CD14-positive monocyte (primary cell): ENCODE measurements at regions not wholly inside any gene's neighbourhood (a gene's known extent, or its start where the extent isn't known, plus 50 kb on each side); places are given as distances from the start of the nearest gene placed in this dataset.
"Not testable (repeated sequence)": the region's sequence is repeated elsewhere in the genome, so short reads cannot be mapped to it uniquely, and the experiment has no call there.

Experiments used
- DNase-seq, 3 donors: peaks; one replicate each; pipeline ENCODE4 v3.0.0-alpha.2; 2011 to 2022
- H2AFZ ChIP-seq: 2 replicates; pipeline ENCODE4 v1.6.0; 2012; ENCODE audit warnings: mild to moderate bottlenecking, low read depth, low read length, inconsistent platforms; ENCODE audit not compliant: insufficient read depth, poor library complexity, severe bottlenecking
- H3K27ac ChIP-seq, 2 donors: 1 replicate in 1 of 2; 2 replicates in 1 of 2; pipeline ENCODE4 v1.5.1; 2012 to 2013; ENCODE audit warnings: low read length in 2 of 2, control low read depth in 1 of 2, inconsistent platforms in 1 of 2, low read depth in 1 of 2, mild to moderate bottlenecking in 1 of 2
- H3K27me3 ChIP-seq, 2 donors: one replicate each; pipeline versions ENCODE4 v1.6.0 to v1.6.1; 2011 to 2013; ENCODE audit warnings: low read length in 2 of 2; ENCODE audit not compliant: control insufficient read depth in 2 of 2, insufficient read depth in 2 of 2
- H3K36me3 ChIP-seq, 2 donors: replicated peaks in 1 of 2; 1 replicate in 1 of 2; 2 replicates in 1 of 2; pipeline versions ENCODE4 v1.5.1 to v1.6.1; 2012 to 2013; ENCODE audit warnings: low read length in 2 of 2, control low read depth in 1 of 2, inconsistent platforms in 1 of 2, mild to moderate bottlenecking in 1 of 2; ENCODE audit not compliant: insufficient read depth in 2 of 2, control insufficient read depth in 1 of 2
- H3K4me1 ChIP-seq, 2 donors: 1 replicate in 1 of 2; 2 replicates in 1 of 2; pipeline versions ENCODE4 v1.5.1 to v1.6.1; 2012 to 2013; ENCODE audit warnings: low read length in 2 of 2, control low read depth in 1 of 2, inconsistent platforms in 1 of 2, mild to moderate bottlenecking in 1 of 2, moderate library complexity in 1 of 2; ENCODE audit not compliant: insufficient read depth in 2 of 2, control insufficient read depth in 1 of 2
- H3K4me2 ChIP-seq: replicated peaks from 2 replicates; pipeline ENCODE3; 2012; ENCODE audit warnings: low read length, moderate library complexity, mild to moderate bottlenecking; ENCODE audit not compliant: poor library complexity, severe bottlenecking; ENCODE audit errors: extremely low read depth
- H3K4me3 ChIP-seq, 3 experiments: fragments of 200-600 bp in 1 of 3; sonication (generic) in 1 of 3; replicated peaks in 1 of 3; 1 replicate in 2 of 3; 2 replicates in 1 of 3; pipeline ENCODE4 v1.5.1; 2011 to 2013; ENCODE audit warnings: low read length in 3 of 3, mild to moderate bottlenecking in 3 of 3, control low read depth in 2 of 3, low read depth in 2 of 3, inconsistent platforms in 1 of 3, moderate library complexity in 1 of 3
- H3K79me2 ChIP-seq: 2 replicates; pipeline ENCODE4 v1.6.0; 2012; ENCODE audit warnings: mild to moderate bottlenecking, control low read depth, inconsistent platforms, low read length, moderate library complexity; ENCODE audit not compliant: insufficient read depth
- H3K9ac ChIP-seq: 2 replicates; pipeline ENCODE4 v1.6.0; 2017; ENCODE audit warnings: low read length, mild to moderate bottlenecking; ENCODE audit not compliant: insufficient read depth, poor library complexity, severe bottlenecking
- H3K9me3 ChIP-seq, 2 donors: replicated peaks in 1 of 2; 1 replicate in 1 of 2; 2 replicates in 1 of 2; pipeline versions ENCODE4 v1.5.1 to v1.6.1; 2012 to 2013; ENCODE audit warnings: low read length in 2 of 2, control low read depth in 1 of 2; ENCODE audit not compliant: control insufficient read depth in 1 of 2, insufficient read depth in 1 of 2
- H4K20me1 ChIP-seq: 2 replicates; pipeline ENCODE4 v1.6.0; 2012; ENCODE audit warnings: mild to moderate bottlenecking, low read length, control low read depth, moderate library complexity; ENCODE audit not compliant: insufficient read depth
- H3K27ac Mint-ChIP-seq, 7 donors: one replicate each; pipeline ENCODE4 v1.8.0; 2020; ENCODE audit warnings: mild to moderate bottlenecking in 7 of 7, mixed read lengths in 7 of 7, moderate library complexity in 6 of 7, inconsistent platforms in 2 of 7
- H3K27me3 Mint-ChIP-seq, 3 donors: one replicate each; pipeline ENCODE4 v1.8.0; 2021 to 2022; ENCODE audit warnings: low read depth in 3 of 3, mild to moderate bottlenecking in 3 of 3, mixed read lengths in 3 of 3, moderate library complexity in 3 of 3, inconsistent platforms in 1 of 3
- H3K36me3 Mint-ChIP-seq, 2 donors: one replicate each; pipeline ENCODE4 v1.8.0; 2020; ENCODE audit warnings: mixed read lengths in 2 of 2, inconsistent platforms in 1 of 2, mild to moderate bottlenecking in 1 of 2
- H3K4me1 Mint-ChIP-seq: one replicate; pipeline ENCODE4 v1.8.0; 2020; ENCODE audit warnings: mild to moderate bottlenecking, mixed read lengths
- H3K4me3 Mint-ChIP-seq, 2 donors: one replicate each; pipeline ENCODE4 v1.8.0; 2020; ENCODE audit warnings: mild to moderate bottlenecking in 2 of 2, mixed read lengths in 2 of 2, moderate library complexity in 1 of 2
- H3K9me3 Mint-ChIP-seq, 7 donors: one replicate each; pipeline ENCODE4 v1.8.0; 2020 to 2022; ENCODE audit warnings: mixed read lengths in 7 of 7, mild to moderate bottlenecking in 6 of 7, moderate library complexity in 6 of 7, inconsistent platforms in 2 of 7
- WGBS: methylation state at CpG from one replicate; pipeline ENCODE4 v1.1.5; 2013; ENCODE audit warnings: missing lambda C conversion rate; ENCODE audit not compliant: insufficient coverage; 5-methylcytosine and 5-hydroxymethylcytosine counted together
- intact Hi-C, 2 donors: fragments of 100-400 bp; cut with micrococcal nuclease; formaldehyde crosslinking; loops; one replicate each; pipeline versions ENCODE4 v1.15.0 to v1.15.1; 2023
- TF ChIP-seq, protein P1 (sequence below): fragments of 200-600 bp; IDR thresholded peaks from one replicate; pipeline ENCODE4 v1.8.0; 2022; ENCODE audit warnings: antibody characterized with exemption, mild to moderate bottlenecking

DNA sequence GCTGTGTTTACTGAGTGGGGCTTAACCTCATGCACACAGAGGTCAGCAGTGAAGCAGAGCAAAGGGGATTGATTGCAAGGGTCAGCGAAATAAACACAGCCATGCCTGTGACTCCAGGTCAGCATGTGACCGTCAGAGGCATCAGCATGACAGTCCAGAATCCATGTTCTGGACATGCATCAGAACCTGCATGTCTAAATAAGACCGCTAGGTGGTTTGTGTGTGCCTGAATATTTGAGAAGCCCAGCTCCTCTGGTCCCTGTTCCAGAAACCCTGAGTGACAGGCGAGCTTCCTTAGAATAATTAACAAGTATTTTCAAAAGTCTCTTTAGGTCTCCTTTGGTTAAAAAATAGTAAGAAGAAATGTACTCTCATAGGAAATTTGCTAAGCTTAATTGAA is 460.4 kb upstream of the AMELY start:
- H3K27ac ChIP-seq, H3K4me2 ChIP-seq, H3K4me1 Mint-ChIP-seq, H2AFZ ChIP-seq, H3K4me3 Mint-ChIP-seq, H3K27ac Mint-ChIP-seq, H3K79me2 ChIP-seq, H4K20me1 ChIP-seq, intact Hi-C loops, H3K27me3 Mint-ChIP-seq, H3K9me3 Mint-ChIP-seq, H3K4me1 ChIP-seq, DNase-seq, H3K9me3 ChIP-seq, H3K27me3 ChIP-seq, H3K4me3 ChIP-seq, H3K9ac ChIP-seq: not testable (repeated sequence)
- H3K36me3 ChIP-seq: peaks cover 0 to 39% of the 10 kb centered on the region in 2 donors
- peaks cover 0 to 54% of the 10 kb centered on the region in 2 donors for H3K36me3 Mint-ChIP-seq
- WGBS: no CpG with 5 or more reads among the region's 4 CpGs

DNA sequence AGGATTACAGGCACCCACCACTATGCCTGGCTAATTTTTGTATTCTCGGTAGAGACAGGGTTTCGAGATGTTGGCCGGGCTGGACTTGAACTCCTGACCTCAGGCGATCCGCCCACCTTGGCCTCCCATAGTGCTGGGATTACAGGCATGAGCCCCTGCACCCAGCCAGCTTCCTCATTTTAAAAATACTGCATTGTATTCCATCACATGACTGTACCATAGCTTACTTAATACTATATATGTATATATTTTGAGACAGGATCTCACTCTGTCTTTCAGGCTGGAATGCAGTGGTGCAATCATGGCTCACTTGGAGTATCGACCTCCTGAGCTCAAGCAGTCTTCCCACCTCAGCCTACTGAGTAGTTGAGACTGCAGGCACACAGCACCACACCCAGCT is 459.5 kb upstream of the AMELY start:
- H3K9me3 ChIP-seq, H3K4me3 ChIP-seq, H3K79me2 ChIP-seq, H3K9me3 Mint-ChIP-seq, H3K4me1 Mint-ChIP-seq, H4K20me1 ChIP-seq, H3K4me3 Mint-ChIP-seq, H2AFZ ChIP-seq, H3K9ac ChIP-seq, H3K27ac ChIP-seq, H3K27me3 ChIP-seq, intact Hi-C loops, H3K4me2 ChIP-seq, DNase-seq, H3K27me3 Mint-ChIP-seq, H3K4me1 ChIP-seq, H3K27ac Mint-ChIP-seq: not testable (repeated sequence)
- H3K36me3 Mint-ChIP-seq: peaks cover 0 to 47% of the 10 kb centered on the region in 2 donors
- 80% methylated on average over 2 of the region's 6 CpGs for WGBS
- H3K36me3 ChIP-seq: peaks cover 0 to 33% of the 10 kb centered on the region in 2 donors

DNA sequence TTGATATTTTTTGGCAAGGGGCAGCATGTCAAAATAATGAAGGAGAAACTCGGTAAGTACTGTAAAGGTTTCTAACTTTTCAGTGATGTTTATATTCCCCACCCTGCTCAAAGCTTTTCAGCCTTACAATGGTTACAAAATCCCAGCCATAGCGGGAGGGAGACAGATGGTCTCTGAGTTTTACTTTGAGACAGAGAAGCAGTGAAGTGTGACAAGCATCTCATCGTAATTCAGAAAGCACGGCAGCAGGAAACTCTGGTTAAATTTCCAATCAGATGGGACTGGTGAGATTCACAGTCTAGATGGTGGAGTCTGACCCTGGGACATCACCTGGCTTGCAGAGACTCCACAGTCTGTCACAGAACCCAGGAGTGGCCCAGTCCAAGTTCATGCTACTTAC is 448.0 kb upstream of the AMELY start:
- H3K4me1 Mint-ChIP-seq: no peaks in the 10 kb centered on the region
- intact Hi-C loops: no loop called here

More for the DNA sequence above, 448.0 kb upstream of the AMELY start:
- peaks cover 0 to 2% (median 0%) of the 10 kb centered on the region in 7 donors for H3K9me3 Mint-ChIP-seq
- H3K27me3 ChIP-seq: no peaks in the 10 kb centered on the region
- no peak overlapping the region for H3K4me3 ChIP-seq
- H3K27me3 Mint-ChIP-seq: no peaks in the 10 kb centered on the region
- no peaks in the 10 kb centered on the region for H3K79me2 ChIP-seq
- no CpG with 5 or more reads among the region's 4 CpGs for WGBS
- H3K27ac ChIP-seq: no peak overlapping the region
- H3K4me2 ChIP-seq: no peak overlapping the region
- no peak overlapping the region for H3K27ac Mint-ChIP-seq
- no peaks in the 10 kb centered on the region for H3K9me3 ChIP-seq
- H2AFZ ChIP-seq: no peak overlapping the region
- peaks cover 0 to 34% of the 10 kb centered on the region in 2 donors for H3K36me3 ChIP-seq
- H3K9ac ChIP-seq: no peak overlapping the region
- H3K4me3 Mint-ChIP-seq: no peak overlapping the region
- no peak for DNase-seq
- TF ChIP-seq, protein P1, sequence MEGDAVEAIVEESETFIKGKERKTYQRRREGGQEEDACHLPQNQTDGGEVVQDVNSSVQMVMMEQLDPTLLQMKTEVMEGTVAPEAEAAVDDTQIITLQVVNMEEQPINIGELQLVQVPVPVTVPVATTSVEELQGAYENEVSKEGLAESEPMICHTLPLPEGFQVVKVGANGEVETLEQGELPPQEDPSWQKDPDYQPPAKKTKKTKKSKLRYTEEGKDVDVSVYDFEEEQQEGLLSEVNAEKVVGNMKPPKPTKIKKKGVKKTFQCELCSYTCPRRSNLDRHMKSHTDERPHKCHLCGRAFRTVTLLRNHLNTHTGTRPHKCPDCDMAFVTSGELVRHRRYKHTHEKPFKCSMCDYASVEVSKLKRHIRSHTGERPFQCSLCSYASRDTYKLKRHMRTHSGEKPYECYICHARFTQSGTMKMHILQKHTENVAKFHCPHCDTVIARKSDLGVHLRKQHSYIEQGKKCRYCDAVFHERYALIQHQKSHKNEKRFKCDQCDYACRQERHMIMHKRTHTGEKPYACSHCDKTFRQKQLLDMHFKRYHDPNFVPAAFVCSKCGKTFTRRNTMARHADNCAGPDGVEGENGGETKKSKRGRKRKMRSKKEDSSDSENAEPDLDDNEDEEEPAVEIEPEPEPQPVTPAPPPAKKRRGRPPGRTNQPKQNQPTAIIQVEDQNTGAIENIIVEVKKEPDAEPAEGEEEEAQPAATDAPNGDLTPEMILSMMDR: no peak
- H3K36me3 Mint-ChIP-seq: peaks cover 0 to 44% of the 10 kb centered on the region in 2 donors
- H4K20me1 ChIP-seq: no peaks in the 10 kb centered on the region
- H3K4me1 ChIP-seq: no peaks in the 10 kb centered on the region
